ENCODE measurements at regions not wholly inside any gene's neighbourhood (a gene's known extent, or its start where the extent isn't known, plus 50 kb on each side); places are given as distances from the start of the nearest gene placed in this dataset.
"Not testable (repeated sequence)": the region's sequence is repeated elsewhere in the genome, so short reads cannot be mapped to it uniquely, and the experiment has no call there.

DNA sequence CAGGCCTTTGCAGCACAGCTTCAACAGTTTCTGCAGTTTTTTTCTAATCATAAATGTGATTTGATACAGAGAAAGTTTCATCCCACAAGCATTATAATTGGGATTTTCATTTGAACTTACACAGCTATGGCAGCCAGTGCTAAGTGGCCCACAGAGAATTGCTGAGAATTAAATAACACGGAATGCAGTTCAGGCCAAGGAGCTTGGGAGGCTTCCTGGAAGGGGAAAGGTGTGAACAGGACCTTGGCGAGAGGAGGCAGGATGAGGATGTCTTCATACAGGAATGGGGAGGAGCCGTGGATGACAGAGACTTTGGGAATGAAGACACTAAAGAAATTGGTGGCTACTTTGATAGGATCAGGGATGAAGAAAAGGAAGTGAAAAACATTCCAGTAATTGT, 95.3 kb downstream of the ZNF22 start:
- Histone ChIP-seq H3K4me1 (no peaks in the 10 kb centered on the region), H3K4me3 (no peak overlapping the region), H3K27ac (no peak overlapping the region), H3K36me3 (no peaks in the 10 kb centered on the region), H3K27me3 (no peaks in the 10 kb centered on the region), H3K9me3 (no peaks in the 10 kb centered on the region)
- intact Hi-C loops (cut with DNase I; ENCODE audit: low total_unique reads): no loop called here
- DNase-seq: no peak
- TF ChIP-seq POLR2A (IDR thresholded peaks at IDR 0.05) (no peak), POLR2AphosphoS5 (IDR thresholded peaks at IDR 0.05) (no peak), EP300 (IDR thresholded peaks at IDR 0.05; ENCODE audit: low read depth) (no peak)
- TF ChIP-seq, protein P1, sequence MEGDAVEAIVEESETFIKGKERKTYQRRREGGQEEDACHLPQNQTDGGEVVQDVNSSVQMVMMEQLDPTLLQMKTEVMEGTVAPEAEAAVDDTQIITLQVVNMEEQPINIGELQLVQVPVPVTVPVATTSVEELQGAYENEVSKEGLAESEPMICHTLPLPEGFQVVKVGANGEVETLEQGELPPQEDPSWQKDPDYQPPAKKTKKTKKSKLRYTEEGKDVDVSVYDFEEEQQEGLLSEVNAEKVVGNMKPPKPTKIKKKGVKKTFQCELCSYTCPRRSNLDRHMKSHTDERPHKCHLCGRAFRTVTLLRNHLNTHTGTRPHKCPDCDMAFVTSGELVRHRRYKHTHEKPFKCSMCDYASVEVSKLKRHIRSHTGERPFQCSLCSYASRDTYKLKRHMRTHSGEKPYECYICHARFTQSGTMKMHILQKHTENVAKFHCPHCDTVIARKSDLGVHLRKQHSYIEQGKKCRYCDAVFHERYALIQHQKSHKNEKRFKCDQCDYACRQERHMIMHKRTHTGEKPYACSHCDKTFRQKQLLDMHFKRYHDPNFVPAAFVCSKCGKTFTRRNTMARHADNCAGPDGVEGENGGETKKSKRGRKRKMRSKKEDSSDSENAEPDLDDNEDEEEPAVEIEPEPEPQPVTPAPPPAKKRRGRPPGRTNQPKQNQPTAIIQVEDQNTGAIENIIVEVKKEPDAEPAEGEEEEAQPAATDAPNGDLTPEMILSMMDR (IDR thresholded peaks at IDR 0.05): no peak
- in situ Hi-C loops (cut with MboI; ENCODE audit: low pct_ligation_motif_present in 1 of 4, low pct_unique_long_range_greater_than_20kb in 1 of 4, low sequenced_read_pairs in 3 of 4): no loop called here
- WGBS, 2 donors (ENCODE audit: low coverage in 1 of 2): 68 to 75% methylated on average over 3 of the region's 3 CpGs

DNA sequence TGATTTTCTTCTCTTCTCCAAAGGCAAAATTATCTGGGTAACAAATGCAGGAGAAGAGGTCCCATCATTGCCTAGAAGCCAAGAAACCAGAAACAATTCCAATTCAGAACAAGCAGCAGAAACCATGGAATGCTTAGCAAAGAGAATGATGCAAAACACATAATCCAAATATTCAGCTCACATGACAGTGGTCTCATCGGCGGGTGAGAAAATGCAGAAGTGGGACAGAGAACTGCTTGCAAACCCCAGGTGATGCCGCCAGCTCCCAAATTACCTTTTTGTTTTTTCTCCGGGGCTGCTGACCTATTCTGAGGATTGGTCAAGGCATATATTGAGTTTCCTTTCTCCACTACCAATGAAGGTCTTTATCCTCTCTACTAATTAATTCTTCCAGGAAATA, 99.7 kb downstream of the ZNF22 start:
- WGBS, 2 donors (ENCODE audit: low coverage in 1 of 2): 64 to 85% methylated on average over 4 of the region's 4 CpGs
- TF ChIP-seq, protein P1 (IDR thresholded peaks at IDR 0.05): no peak
- TF ChIP-seq EP300 (IDR thresholded peaks at IDR 0.05; ENCODE audit: low read depth) (no peak), POLR2AphosphoS5 (IDR thresholded peaks at IDR 0.05) (no peak), POLR2A (IDR thresholded peaks at IDR 0.05) (no peak)
- H3K4me1 ChIP-seq: no peaks in the 10 kb centered on the region
- no peaks in the 10 kb centered on the region for H3K27me3 ChIP-seq
- H3K36me3 ChIP-seq: no peaks in the 10 kb centered on the region
- intact Hi-C loops (cut with DNase I; ENCODE audit: low total_unique reads): no loop called here
- no peak overlapping the region for H3K4me3 ChIP-seq
- no peaks in the 10 kb centered on the region for H3K9me3 ChIP-seq
- H3K27ac ChIP-seq: no peak overlapping the region
- in situ Hi-C loops (cut with MboI; ENCODE audit: low pct_ligation_motif_present in 1 of 4, low pct_unique_long_range_greater_than_20kb in 1 of 4, low sequenced_read_pairs in 3 of 4): no loop called here
- DNase-seq: no peak

DNA sequence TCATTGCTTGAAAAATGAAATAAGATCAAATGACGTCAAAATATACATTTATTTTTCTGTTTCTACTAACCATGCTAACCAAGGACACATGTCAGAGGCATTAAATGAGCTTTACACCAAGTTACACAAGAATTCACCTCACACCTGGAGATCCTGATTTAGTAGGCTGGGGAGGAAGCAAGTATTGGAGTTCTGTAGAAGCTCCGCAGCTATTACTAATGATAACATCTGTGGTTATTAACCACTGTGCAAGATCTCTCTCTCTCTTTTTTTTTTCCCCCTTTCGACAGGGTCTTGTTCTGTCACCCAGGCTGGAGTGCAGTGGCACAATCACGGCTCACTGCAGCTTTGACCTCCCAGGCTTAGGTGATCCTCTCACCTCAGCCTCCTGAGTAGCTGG, 104.0 kb downstream of the ZNF22 start:
- 39 to 58% methylated on average over 2 to 4 of the region's 4 CpGs for WGBS, 2 donors (ENCODE audit: low coverage in 1 of 2)
- TF ChIP-seq EP300 (IDR thresholded peaks at IDR 0.05; ENCODE audit: low read depth) (no peak), POLR2AphosphoS5 (IDR thresholded peaks at IDR 0.05) (no peak), POLR2A (IDR thresholded peaks at IDR 0.05) (no peak)
- TF ChIP-seq, protein P1 (IDR thresholded peaks at IDR 0.05): no peak
- intact Hi-C loops (cut with DNase I; ENCODE audit: low total_unique reads) (no loop called here), in situ Hi-C loops (cut with MboI; ENCODE audit: low pct_ligation_motif_present in 1 of 4, low pct_unique_long_range_greater_than_20kb in 1 of 4, low sequenced_read_pairs in 3 of 4) (no loop called here)
- H3K27me3 ChIP-seq: no peaks in the 10 kb centered on the region
- DNase-seq: no peak
- no peaks in the 10 kb centered on the region for H3K36me3 ChIP-seq
- no peak overlapping the region for H3K27ac ChIP-seq
- no peak overlapping the region for H3K4me3 ChIP-seq
- no peaks in the 10 kb centered on the region for H3K4me1 ChIP-seq
- H3K9me3 ChIP-seq: no peaks in the 10 kb centered on the region

DNA sequence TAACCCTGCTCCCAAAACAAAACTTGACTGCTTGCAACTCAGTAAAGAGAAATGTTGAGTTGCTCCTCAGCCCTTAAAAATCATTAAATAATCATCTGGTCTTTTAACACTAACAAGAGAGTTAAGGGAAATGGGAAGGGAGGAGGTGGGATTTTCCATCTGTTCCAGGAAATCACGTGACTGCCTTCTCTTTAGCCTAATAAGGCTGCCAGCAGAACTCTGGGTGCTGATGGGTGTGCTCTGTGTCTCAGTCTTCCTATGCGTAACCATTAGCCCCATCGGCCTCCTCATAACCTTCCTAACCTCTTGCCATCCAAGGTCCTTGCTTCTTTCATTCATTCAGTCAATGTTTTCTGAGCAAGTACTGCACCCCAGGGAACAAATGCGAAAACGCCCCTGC, 104.6 kb downstream of the ZNF22 start:
- intact Hi-C loops (cut with DNase I; ENCODE audit: low total_unique reads); H3K9me3 ChIP-seq; H3K27me3 ChIP-seq; H3K27ac ChIP-seq; in situ Hi-C loops (cut with MboI; ENCODE audit: low pct_ligation_motif_present in 1 of 4, low pct_unique_long_range_greater_than_20kb in 1 of 4, low sequenced_read_pairs in 3 of 4); H3K4me3 ChIP-seq; H3K36me3 ChIP-seq; DNase-seq; H3K4me1 ChIP-seq: not testable (repeated sequence)
- 49 to 73% methylated on average over 3 to 5 of the region's 5 CpGs for whole genome bisulfite sequencing, 2 donors (ENCODE audit: low coverage in 1 of 2)

DNA sequence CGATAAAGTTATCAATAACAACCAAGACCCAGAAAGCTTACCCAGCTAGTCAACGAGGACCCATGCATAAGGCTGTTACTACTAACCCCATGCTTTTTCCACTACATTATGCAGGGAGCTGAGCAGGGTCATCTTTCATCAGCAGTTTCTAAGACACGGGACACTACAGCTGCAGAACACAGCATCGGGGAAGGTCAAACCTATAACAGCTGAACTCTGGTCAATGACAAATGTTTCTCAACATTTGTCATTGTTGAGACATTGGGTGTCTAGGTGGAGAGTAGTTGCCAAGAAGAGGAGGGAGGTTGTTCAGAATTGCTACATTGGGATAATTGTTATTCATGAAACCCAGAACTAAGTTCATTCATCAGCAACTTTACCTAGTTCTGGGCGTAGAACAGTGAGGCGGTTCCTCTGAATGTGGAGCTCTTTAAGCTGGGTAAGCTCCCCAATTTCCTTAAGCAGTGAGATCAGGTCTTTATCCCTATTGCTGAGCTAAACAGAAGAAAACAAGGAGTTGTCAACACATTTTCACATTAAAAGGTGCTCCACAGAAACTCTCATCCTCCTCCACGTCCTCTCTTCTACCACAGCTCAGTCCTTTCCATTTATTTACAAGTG, 105.6 kb downstream of the ZNF22 start:
- Histone ChIP-seq H3K27me3 (no peaks in the 10 kb centered on the region), H3K4me1 (no peaks in the 10 kb centered on the region), H3K27ac (no peak overlapping the region), H3K36me3 (no peaks in the 10 kb centered on the region), H3K4me3 (no peak overlapping the region), H3K9me3 (no peaks in the 10 kb centered on the region)
- in situ Hi-C loops (cut with MboI; ENCODE audit: low pct_ligation_motif_present in 1 of 4, low pct_unique_long_range_greater_than_20kb in 1 of 4, low sequenced_read_pairs in 3 of 4): no loop called here
- no peak for TF ChIP-seq POLR2A (IDR thresholded peaks at IDR 0.05)
- no peak for DNase-seq
- 51 to 60% methylated on average over 3 to 7 of the region's 7 CpGs for WGBS, 2 donors (ENCODE audit: low coverage in 1 of 2)
- intact Hi-C loops (cut with DNase I; ENCODE audit: low total_unique reads): no loop called here
